GDM1 (cell line): ENCODE measurements at regions not wholly inside any gene's neighbourhood (a gene's known extent, or its start where the extent isn't known, plus 50 kb on each side); places are given as distances from the start of the nearest gene placed in this dataset.
"Not testable (repeated sequence)": the region's sequence is repeated elsewhere in the genome, so short reads cannot be mapped to it uniquely, and the experiment has no call there.

Experiments
- DNase-seq: peaks from one replicate; lab custom pipeline; 2025; lab: John Stamatoyannopoulos, UW

- no peak for DNase-seq
Observed at GRCh38 chr5:130836729-130837649, 328.1 kb downstream of the HINT1 start.

GRCh38 chr5:130817598-130818384, 347.3 kb downstream of the HINT1 start:
- not testable (repeated sequence) for DNase-seq

GRCh38 chr5:130815246-130815645, 349.8 kb downstream of the HINT1 start:
- no peak for DNase-seq

GRCh38 chr5:130808691-130809090, 356.4 kb downstream of the HINT1 start:
- DNase-seq = no peak

- no peak for DNase-seq
Observed at GRCh38 chr5:130805648-130806047, 359.4 kb downstream of the HINT1 start.

- DNase-seq = no peak
Observed at GRCh38 chr5:130805036-130805435, 360.0 kb downstream of the HINT1 start.

GRCh38 chr5:130801963-130802362, 363.1 kb downstream of the HINT1 start:
- no peak for DNase-seq

- DNase-seq = no peak
Observed at GRCh38 chr5:130799015-130799414, 366.0 kb downstream of the HINT1 start.

- no peak for DNase-seq
Observed at GRCh38 chr5:130797303-130797702, 367.8 kb downstream of the HINT1 start.

- DNase-seq = no peak
Observed at GRCh38 chr5:130796902-130797301, 368.2 kb downstream of the HINT1 start.

- DNase-seq = no peak
Observed at GRCh38 chr5:130796032-130796431, 369.0 kb downstream of the HINT1 start.

- no peak for DNase-seq
Observed at GRCh38 chr5:130795037-130795436, 370.0 kb downstream of the HINT1 start.

- DNase-seq = no peak
Observed at GRCh38 chr5:130777794-130778193, 387.3 kb downstream of the HINT1 start.

GRCh38 chr5:130773813-130774212, 391.2 kb downstream of the HINT1 start:
- DNase-seq = no peak

- DNase-seq = no peak
Observed at GRCh38 chr5:130762031-130762430, 403.0 kb downstream of the HINT1 start.

- DNase-seq = no peak
Observed at GRCh38 chr5:130759061-130759460, 406.0 kb downstream of the HINT1 start.

- DNase-seq = no peak
Observed at GRCh38 chr5:130747556-130747955, 417.5 kb downstream of the HINT1 start.

GRCh38 chr5:130746641-130747040, 418.4 kb downstream of the HINT1 start:
- DNase-seq = not testable (repeated sequence)

GRCh38 chr5:130743092-130743491, 422.0 kb downstream of the HINT1 start:
- no peak for DNase-seq

- no peak for DNase-seq
Observed at GRCh38 chr5:130740047-130740569, 424.9 kb downstream of the HINT1 start.

- no peak for DNase-seq
Observed at GRCh38 chr5:130731839-130732238, 433.2 kb downstream of the HINT1 start.

GRCh38 chr5:130729541-130729940, 435.5 kb downstream of the HINT1 start:
- no peak for DNase-seq

GRCh38 chr5:130727830-130728229, 437.2 kb downstream of the HINT1 start:
- no peak for DNase-seq
